HG03045 (cell line): ENCODE measurements at regions not wholly inside any gene's neighbourhood (a gene's known extent, or its start where the extent isn't known, plus 50 kb on each side); places are given as distances from the start of the nearest gene placed in this dataset.
"Not testable (repeated sequence)": the region's sequence is repeated elsewhere in the genome, so short reads cannot be mapped to it uniquely, and the experiment has no call there.

Experiments used
- ATAC-seq: cut with Tn5 transposase; IDR thresholded peaks from one replicate; pipeline ENCODE4 v1.9.1; 2021; ENCODE audit warnings: mild to moderate bottlenecking, moderate library complexity; ENCODE audit not compliant: unreplicated experiment

DNA sequence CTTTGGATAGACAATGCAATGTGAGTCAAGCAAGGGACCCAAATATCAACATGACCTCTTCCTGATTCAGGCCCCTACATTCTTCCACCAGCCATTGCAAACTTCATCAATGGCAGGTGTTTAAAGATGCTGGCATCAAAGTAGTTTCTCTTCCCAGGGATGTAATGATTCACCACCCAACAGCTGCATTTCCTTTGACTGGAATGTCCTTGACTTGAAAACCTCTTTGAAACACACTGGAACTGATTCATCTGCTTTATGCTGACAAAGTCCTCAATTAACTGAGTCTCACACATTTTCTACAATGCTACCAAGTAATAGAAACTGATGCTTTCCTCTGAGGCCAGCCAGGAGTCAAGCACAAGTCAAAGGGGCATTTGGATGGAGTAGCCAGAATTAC lies 385.5 kb downstream of the GBE1 start:
- ATAC-seq = no peak

DNA sequence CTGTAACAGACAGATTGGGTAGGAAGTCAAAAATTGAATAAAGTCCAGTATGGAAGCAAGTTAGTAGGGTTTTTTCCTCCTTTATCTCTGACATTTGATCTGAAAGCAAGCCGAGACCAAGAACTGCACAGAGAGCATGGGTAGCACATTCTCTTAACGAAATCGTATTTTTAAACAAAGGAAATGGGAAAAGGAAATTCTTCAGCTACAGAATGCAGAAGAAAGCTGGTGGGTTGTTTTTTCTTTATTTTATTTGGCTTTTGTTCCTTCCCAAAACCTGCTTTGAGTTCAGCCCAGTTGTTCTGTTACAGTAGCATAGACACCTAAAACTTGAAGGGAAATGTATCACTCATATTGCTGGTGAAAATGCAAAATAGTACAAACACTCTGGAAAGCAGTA lies 397.0 kb downstream of the GBE1 start:
- ATAC-seq = no peak

GRCh38 chr3:81363816-81364215 lies 397.6 kb downstream of the GBE1 start:
- no peak for ATAC-seq

DNA sequence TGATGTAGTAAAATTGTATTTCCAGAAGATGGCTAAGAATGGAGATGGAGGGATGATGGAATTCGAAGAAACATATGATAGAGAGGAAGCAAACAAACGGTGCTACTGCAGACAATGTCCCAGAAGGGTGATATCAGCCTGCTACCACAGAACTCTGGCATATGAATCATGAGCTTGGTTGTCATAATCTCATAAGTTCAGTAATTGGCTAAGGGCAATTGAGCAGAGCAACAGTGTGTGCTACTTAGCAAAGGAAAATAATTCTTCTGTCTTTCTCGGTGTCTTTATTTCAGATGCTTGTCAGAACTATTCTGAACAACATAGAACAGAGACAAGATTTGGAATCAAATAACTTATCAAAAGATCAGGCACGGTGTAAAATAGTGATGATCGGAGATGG lies 407.3 kb downstream of the GBE1 start:
- ATAC-seq = no peak

DNA sequence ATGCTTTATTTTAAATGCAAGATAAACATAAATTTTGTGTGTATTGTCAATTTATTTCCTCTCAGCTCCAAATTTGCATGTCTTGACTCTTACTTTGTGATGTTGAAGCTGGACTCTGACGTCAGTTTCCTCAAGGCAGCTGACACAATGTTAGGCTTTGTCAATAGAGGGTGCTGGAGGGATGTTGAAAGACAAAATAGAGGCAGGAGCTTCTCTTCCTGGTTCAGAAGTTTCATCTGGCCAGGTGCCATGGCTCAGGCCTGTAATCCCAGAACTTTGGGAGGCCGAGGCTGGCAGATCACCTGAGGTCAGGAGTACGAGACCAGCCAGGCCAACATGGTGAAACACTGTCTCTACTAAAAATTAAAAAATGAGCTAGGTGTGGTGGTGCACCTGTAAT lies 408.6 kb downstream of the GBE1 start:
- ATAC-seq = no peak

GRCh38 chr3:81349816-81350340 lies 411.6 kb downstream of the GBE1 start:
- no peak for ATAC-seq

DNA sequence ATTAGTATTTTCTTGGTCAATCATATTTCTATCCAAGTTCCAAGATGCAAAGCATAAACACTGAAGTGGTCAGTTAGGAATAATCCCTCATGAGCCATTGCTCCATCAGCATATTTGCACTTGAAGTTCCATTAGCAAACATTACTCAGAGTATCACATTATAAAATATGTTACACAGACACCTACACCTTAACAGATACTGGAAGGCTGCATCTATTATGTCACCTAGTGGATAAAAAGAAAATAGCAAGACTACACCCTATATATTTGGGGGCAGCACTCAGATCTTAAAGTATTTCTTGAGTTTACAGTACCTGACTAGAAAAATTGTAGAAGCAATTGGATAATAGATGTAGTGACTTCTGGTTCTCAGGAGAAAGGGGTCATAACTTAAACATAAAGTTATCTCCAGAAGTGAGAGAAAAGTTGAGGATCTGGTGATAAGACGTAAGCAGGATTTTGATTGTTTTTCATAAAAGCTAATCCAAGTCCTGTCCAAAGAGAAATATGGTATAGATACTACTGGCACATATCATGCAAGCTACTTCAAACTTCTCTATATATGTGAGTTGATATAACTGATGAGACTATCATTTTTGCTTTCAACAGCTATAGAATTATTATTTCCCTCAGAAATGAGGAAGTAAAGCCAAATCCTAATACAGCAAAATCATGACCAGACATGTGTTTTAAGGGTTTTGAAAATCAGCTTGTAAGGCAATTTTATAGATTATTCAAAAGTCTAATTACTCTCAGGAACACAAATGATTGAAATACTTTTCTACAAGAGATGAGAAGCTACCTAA lies 422.2 kb downstream of the GBE1 start:
- peak; percentile 64 for ATAC-seq

- no peak for ATAC-seq
Measured at GRCh38 chr3:81336470-81336869, 425.0 kb downstream of the GBE1 start.

DNA sequence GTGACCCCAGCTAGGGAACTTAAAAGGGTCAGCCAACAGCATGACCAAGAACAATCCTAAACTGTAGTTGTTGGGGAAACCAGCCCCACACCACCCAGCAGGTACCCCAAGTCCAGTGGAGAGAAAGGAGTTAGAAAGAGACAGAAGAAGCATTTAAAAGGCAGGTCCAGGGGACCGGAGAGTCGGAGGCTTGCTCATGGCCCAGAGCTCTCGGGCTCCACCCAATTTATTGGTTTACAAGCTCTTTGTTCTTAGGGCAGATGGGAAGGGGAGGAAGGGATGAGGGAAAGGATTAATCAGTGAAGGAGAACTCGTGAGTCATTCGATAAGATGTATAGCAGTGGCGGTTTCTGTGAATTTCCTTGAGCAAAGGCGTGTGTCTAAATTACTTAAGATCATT lies 431.6 kb downstream of the GBE1 start:
- ATAC-seq = not testable (repeated sequence)

GRCh38 chr3:81326245-81326644 lies 435.2 kb downstream of the GBE1 start:
- no peak for ATAC-seq

- no peak for ATAC-seq
Measured at GRCh38 chr3:81320862-81321261, 440.6 kb downstream of the GBE1 start.

DNA sequence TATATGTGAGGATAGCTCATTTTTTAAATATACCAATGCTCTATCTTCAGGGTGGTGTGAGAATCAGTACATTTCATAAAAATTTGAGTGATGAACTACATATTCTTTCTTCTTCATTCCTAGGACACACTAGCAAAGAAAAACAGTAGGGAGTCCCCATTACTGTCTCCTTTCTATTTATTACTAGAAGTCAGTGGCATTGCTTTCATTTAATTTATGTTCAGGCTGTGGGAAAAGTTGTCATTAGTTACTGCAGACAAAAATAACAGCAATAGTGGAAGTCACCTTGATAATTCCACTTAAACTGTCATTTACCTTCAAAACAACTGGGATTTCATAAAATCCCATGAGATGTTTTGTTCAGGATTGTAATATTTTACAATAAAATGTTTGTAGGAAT lies 446.4 kb downstream of the GBE1 start:
- ATAC-seq = no peak

DNA sequence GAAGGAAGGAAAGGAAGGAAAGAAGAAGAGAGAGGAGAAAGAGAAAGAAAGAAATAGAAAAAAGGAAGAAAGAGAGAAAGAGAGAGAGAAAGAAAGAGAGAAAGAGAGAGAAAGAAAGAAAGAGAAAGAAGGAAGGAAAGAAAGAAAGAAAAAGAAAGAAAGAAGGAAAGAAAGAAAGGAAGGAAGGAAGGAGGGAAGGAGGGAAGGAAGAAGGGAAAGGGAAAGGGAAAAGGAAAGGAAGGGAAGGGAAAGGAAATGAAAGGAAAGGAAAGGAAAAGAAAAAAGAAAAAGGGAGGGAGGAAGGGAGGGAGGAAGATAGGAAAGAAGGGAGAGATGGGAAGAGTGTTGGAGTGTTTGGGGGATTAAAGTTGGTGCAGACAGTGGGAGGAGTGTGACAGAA lies 450.1 kb downstream of the GBE1 start:
- no peak for ATAC-seq

- ATAC-seq = no peak
Measured at GRCh38 chr3:81308306-81308705, 453.1 kb downstream of the GBE1 start.

DNA sequence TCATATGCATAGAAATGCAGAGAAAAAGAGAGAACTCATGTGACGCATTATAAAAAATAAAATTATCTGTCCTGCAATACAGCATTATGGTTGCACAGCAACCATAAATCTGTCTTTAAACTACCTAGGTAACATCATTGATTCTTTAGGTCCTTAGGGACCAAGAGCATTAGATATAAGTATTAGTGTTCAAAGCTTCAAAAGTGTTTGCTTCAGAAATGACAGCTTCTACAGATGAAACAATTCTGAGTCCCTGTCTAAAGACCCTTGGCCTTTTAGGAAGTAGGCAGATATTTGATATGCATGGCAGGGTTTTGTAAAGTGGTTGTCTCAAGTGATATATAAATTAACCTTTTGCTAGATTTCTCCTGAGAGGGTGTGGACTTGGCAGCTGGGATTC lies 454.2 kb downstream of the GBE1 start:
- no peak for ATAC-seq

GRCh38 chr3:81303321-81303720 lies 458.1 kb downstream of the GBE1 start:
- no peak for ATAC-seq

GRCh38 chr3:81302045-81302444 lies 459.4 kb downstream of the GBE1 start:
- no peak for ATAC-seq

- ATAC-seq = no peak
Measured at GRCh38 chr3:81301230-81301629, 460.2 kb downstream of the GBE1 start.

DNA sequence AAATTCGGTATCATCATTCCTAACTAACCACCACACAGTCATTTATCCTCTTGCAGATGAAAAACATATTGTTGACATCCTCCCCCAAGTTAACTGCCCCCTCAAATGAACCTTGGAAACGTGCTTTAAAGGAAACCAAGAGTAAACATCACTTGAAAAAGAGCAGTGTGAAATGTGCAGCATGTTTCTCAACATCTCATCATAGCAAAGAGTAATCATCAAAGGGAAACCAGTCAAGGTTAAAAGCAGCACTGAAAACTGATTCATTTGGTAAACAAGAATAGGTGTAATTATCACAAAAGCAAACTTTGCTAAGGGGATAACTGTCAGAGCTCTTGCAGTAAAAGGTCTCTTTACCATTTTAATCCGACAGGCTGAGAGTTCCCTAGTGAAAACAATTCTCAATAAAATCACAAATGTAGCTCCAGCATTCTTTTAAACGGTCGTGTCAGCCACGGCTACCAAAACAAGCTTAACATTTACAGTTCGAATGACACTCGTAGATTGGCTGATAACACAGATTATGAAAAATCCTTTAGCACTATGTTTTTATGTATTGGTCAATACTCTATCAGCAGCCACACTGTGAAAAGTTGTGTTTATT lies 461.0 kb downstream of the GBE1 start:
- ATAC-seq = no peak

- no peak for ATAC-seq
Measured at GRCh38 chr3:81299481-81299880, 462.0 kb downstream of the GBE1 start.

- ATAC-seq = no peak
Measured at GRCh38 chr3:81295906-81296577, 465.4 kb downstream of the GBE1 start.

DNA sequence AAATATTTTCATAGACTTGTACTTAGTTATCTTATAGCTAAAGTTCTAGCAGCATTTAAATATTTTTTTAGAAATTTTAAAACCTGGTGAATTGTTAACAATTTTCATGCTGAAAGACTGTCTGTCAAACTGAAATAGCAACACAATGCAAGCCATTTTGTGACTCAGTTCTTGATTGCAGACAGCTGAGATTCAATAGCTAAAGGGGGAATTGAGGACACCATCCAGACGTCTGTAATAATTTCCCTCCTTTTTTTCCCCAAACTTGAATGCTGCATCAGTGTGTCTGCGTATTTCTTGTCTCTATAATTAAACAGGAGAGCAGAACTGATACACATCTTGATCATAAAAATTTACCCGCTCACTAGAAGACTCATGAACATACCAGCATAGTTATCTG lies 468.3 kb downstream of the GBE1 start:
- no peak for ATAC-seq
